ENCODE measurements at regions not wholly inside any gene's neighbourhood (a gene's known extent, or its start where the extent isn't known, plus 50 kb on each side); places are given as distances from the start of the nearest gene placed in this dataset.
A peak's percentile ranks its signal among the peaks of the same experiment; 100 is the strongest.
"Not testable (repeated sequence)": the region's sequence is repeated elsewhere in the genome, so short reads cannot be mapped to it uniquely, and the experiment has no call there.

- no peaks in the 10 kb centered on the region for H4K20me1 ChIP-seq (ENCODE audit: insufficient read depth, low read length)
- peaks cover 26% of the 10 kb centered on the region for H3F3A ChIP-seq (ENCODE audit: insufficient read depth, low read length)
- H2AFZ ChIP-seq (ENCODE audit: low read length) = no peak overlapping the region
- no peaks in the 10 kb centered on the region for H3K79me2 ChIP-seq (ENCODE audit: low read length)
- H3K27ac ChIP-seq (ENCODE audit: low read length) = no peak overlapping the region
- H3K9me2 ChIP-seq (replicated peaks; ENCODE audit: insufficient read depth, low read length) = no peaks in the 10 kb centered on the region
- DNase-seq = no peak
- H3K4me3 ChIP-seq (ENCODE audit: low read length) = no peak overlapping the region
- H3K9me3 ChIP-seq (replicated peaks; ENCODE audit: insufficient read depth, low read length) = peaks cover 4% of the 10 kb centered on the region; the same call in 1 of the 2 replicates
- TF ChIP-seq EZH2 (optimal IDR thresholded peaks at IDR 0.05; ENCODE audit: low read depth, low read length) (no peak), EZH2phosphoT487 (IDR thresholded peaks at IDR 0.05; ENCODE audit: low read length) (no peak), CTCF (IDR thresholded peaks at IDR 0.05; ENCODE audit: low read length) (no peak)
- no peak overlapping the region for H3K4me2 ChIP-seq (ENCODE audit: low read depth, low read length)
- H3K36me3 ChIP-seq (replicated peaks; ENCODE audit: insufficient read depth, low read length) = no peaks in the 10 kb centered on the region; the same call in 1 of the 2 replicates
- no peaks in the 10 kb centered on the region for H3K27me3 ChIP-seq (replicated peaks; ENCODE audit: insufficient read depth, low read length)
- no peak overlapping the region for H3K9ac ChIP-seq (ENCODE audit: low read length)
- H3K4me1 ChIP-seq (ENCODE audit: low read length) = peaks cover 28% of the 10 kb centered on the region
Measured at GRCh38 chr12:31899109-31899508, 60.1 kb upstream of the RESF1 start.

DNA sequence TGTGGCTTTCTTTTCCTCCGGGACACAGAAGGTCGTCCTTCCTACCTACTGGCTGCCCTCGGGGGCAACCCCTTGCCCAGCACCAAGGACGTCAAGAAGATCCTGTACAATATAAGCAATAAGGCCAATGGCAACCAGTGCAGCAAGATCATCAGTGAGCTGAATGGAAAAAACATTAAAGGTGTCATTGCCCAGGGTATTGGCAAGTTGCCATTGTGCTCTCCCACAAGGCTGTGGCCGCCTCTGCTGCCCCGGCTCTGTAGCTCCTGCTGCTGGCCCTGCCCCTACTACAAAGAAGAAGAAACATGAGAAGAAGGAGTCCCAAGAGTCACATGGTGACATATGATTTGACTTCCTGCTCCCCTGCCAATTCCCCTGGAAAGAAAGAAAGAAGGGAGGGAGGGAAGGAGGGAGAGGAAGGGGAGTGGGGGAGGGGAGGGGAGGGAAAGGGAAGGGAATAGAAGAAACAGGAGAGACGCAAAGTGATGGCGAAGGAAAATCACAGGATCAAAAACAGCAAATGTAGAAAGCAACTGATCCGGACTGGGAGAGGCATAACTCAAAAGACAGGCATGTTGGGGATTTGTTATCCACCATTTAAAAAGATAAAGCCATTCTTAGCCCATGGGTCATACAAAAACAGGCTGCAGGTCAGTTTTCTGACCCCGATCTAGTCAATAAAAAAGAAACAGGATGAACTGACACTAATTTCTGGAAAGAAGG is 61.3 kb upstream of the RESF1 start:
- peak overlapping the region; percentile 57; the same call in 1 of the 2 replicates for H3K9ac ChIP-seq (ENCODE audit: low read length)
- H2AFZ ChIP-seq (ENCODE audit: low read length) = peak overlapping the region; percentile 17; the same call in 1 of the 2 replicates
- peaks cover 28% of the 10 kb centered on the region for H3K4me1 ChIP-seq (ENCODE audit: low read length)
- no peak for TF ChIP-seq EZH2phosphoT487 (IDR thresholded peaks at IDR 0.05; ENCODE audit: low read length)
- TF ChIP-seq CTCF (IDR thresholded peaks at IDR 0.05; ENCODE audit: low read length) = no peak
- H4K20me1 ChIP-seq (ENCODE audit: insufficient read depth, low read length) = no peaks in the 10 kb centered on the region
- H3K4me3 ChIP-seq (ENCODE audit: low read length) = peak overlapping the region; percentile 15; the same call in 1 of the 2 replicates
- H3K36me3 ChIP-seq (replicated peaks; ENCODE audit: insufficient read depth, low read length) = no peaks in the 10 kb centered on the region; the same call in 1 of the 2 replicates
- peak overlapping the region; percentile 45; the same call in 1 of the 2 replicates for H3K4me2 ChIP-seq (ENCODE audit: low read depth, low read length)
- H3F3A ChIP-seq (ENCODE audit: insufficient read depth, low read length) = peaks cover 26% of the 10 kb centered on the region
- peak; percentile 28 for DNase-seq
- H3K9me3 ChIP-seq (replicated peaks; ENCODE audit: insufficient read depth, low read length) = peaks cover 7% of the 10 kb centered on the region; the same call in 1 of the 2 replicates
- no peaks in the 10 kb centered on the region for H3K9me2 ChIP-seq (replicated peaks; ENCODE audit: insufficient read depth, low read length)
- H3K79me2 ChIP-seq (ENCODE audit: low read length) = no peaks in the 10 kb centered on the region
- H3K27ac ChIP-seq (ENCODE audit: low read length) = peak overlapping the region; percentile 99
- H3K27me3 ChIP-seq (replicated peaks; ENCODE audit: insufficient read depth, low read length) = no peaks in the 10 kb centered on the region

DNA sequence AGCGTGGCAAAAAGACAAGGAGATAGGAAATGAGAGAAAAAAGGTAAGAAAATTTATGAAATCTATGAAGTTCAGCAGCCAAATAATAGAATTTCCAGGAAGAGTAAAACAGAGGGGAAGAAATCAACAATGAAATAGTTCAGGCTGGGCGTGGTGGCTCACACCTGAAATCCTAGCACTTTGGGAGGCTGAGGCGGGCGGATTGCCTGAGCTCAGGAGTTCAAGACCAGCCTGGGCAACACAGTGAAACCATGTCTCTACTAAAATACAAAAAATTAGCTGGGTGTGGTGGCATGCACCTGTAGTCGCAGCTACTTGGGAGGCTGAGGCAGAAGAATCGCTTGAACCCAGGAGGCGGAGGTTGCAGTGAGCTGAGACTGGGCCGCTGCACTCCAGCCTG is 62.1 kb upstream of the RESF1 start:
- H3K4me2 ChIP-seq (ENCODE audit: low read depth, low read length) = peak overlapping the region; percentile 45
- H3K4me3 ChIP-seq (ENCODE audit: low read length) = 0 out of 2 replicates have a peak overlapping the region, but pooled peaks have one; percentile 15
- H3K36me3 ChIP-seq (replicated peaks; ENCODE audit: insufficient read depth, low read length); H3K9me3 ChIP-seq (replicated peaks; ENCODE audit: insufficient read depth, low read length); H3K79me2 ChIP-seq (ENCODE audit: low read length); H3K27me3 ChIP-seq (replicated peaks; ENCODE audit: insufficient read depth, low read length); H4K20me1 ChIP-seq (ENCODE audit: insufficient read depth, low read length); H3K9me2 ChIP-seq (replicated peaks; ENCODE audit: insufficient read depth, low read length); DNase-seq: not testable (repeated sequence)
- peaks cover 26% of the 10 kb centered on the region for H3F3A ChIP-seq (ENCODE audit: insufficient read depth, low read length)
- H2AFZ ChIP-seq (ENCODE audit: low read length) = peak overlapping the region; percentile 20
- H3K27ac ChIP-seq (ENCODE audit: low read length) = peak overlapping the region; percentile 99
- H3K4me1 ChIP-seq (ENCODE audit: low read length) = peaks cover 28% of the 10 kb centered on the region
- peak overlapping the region; percentile 57 for H3K9ac ChIP-seq (ENCODE audit: low read length)

GRCh38 chr12:31896514-31897039 is 62.6 kb upstream of the RESF1 start:
- no peaks in the 10 kb centered on the region for H3K9me2 ChIP-seq (replicated peaks; ENCODE audit: insufficient read depth, low read length)
- H3K4me3 ChIP-seq (ENCODE audit: low read length) = no peak overlapping the region
- peak overlapping the region; percentile 73 for H3K4me2 ChIP-seq (ENCODE audit: low read depth, low read length)
- H3F3A ChIP-seq (ENCODE audit: insufficient read depth, low read length) = peaks cover 26% of the 10 kb centered on the region
- peak; percentile 99 for DNase-seq
- H3K9me3 ChIP-seq (replicated peaks; ENCODE audit: insufficient read depth, low read length) = peaks cover 7% of the 10 kb centered on the region; the same call in 1 of the 2 replicates
- peak overlapping the region; percentile 60 for H3K9ac ChIP-seq (ENCODE audit: low read length)
- 0 out of 2 replicates have a peak overlapping the region, but pooled peaks have one; percentile 20 for H2AFZ ChIP-seq (ENCODE audit: low read length)
- no peaks in the 10 kb centered on the region for H3K79me2 ChIP-seq (ENCODE audit: low read length)
- no peaks in the 10 kb centered on the region; the same call in 1 of the 2 replicates for H3K36me3 ChIP-seq (replicated peaks; ENCODE audit: insufficient read depth, low read length)
- peak overlapping the region; percentile 99 for H3K27ac ChIP-seq (ENCODE audit: low read length)
- H3K4me1 ChIP-seq (ENCODE audit: low read length) = peaks cover 28% of the 10 kb centered on the region
- H3K27me3 ChIP-seq (replicated peaks; ENCODE audit: insufficient read depth, low read length) = no peaks in the 10 kb centered on the region
- no peaks in the 10 kb centered on the region for H4K20me1 ChIP-seq (ENCODE audit: insufficient read depth, low read length)
- TF ChIP-seq CTCF (IDR thresholded peaks at IDR 0.05; ENCODE audit: low read length) = no peak
- no peak for TF ChIP-seq EZH2 (optimal IDR thresholded peaks at IDR 0.05; ENCODE audit: low read depth, low read length)
- TF ChIP-seq EZH2phosphoT487 (IDR thresholded peaks at IDR 0.05; ENCODE audit: low read length) = no peak

Measured in MM.1S (cell line).